A549 (cell line): ENCODE measurements at regions not wholly inside any gene's neighbourhood (a gene's known extent, or its start where the extent isn't known, plus 50 kb on each side); places are given as distances from the start of the nearest gene placed in this dataset.

Experiments
- CEBPB ChIP-seq, 2 experiments: fragments of >200 bp in 1 of 2; sonication (Bioruptor Twin) in 1 of 2; formaldehyde crosslinking in 1 of 2; IDR thresholded peaks; 2 replicates each; pipeline ENCODE4 v1.6.1; 2012 to 2016
- CTCF ChIP-seq: fragments of >200 bp; sonication (Bioruptor Twin); formaldehyde crosslinking; IDR thresholded peaks from 3 replicates; pipeline ENCODE4 v1.5.1; 2016
- EP300 ChIP-seq, 2 experiments: fragments of >200 bp; sonication (Bioruptor Twin); formaldehyde crosslinking; IDR thresholded peaks; 2 replicates in 1 of 2; 3 replicates in 1 of 2; pipeline ENCODE4 v1.6.1; 2016 to 2017
- MAZ ChIP-seq: fragments of 150-350 bp; IDR thresholded peaks from 2 replicates; pipeline ENCODE4 v1.6.1; 2014; ENCODE audit warnings: antibody characterized with exemption, low read depth, low read length, borderline replicate concordance
- MYC ChIP-seq: IDR thresholded peaks from 2 replicates; pipeline ENCODE4 v1.6.1; 2012; ENCODE audit warnings: mild to moderate bottlenecking, inconsistent platforms, low read length, improper control_type of control experiment, borderline replicate concordance
- POLR2AphosphoS2 ChIP-seq: conservative IDR thresholded peaks from 2 replicates; pipeline ENCODE4 v1.6.1; 2012; ENCODE audit warnings: low read length, improper control_type of control experiment, inconsistent platforms

- TF ChIP-seq CTCF: no peak
- no peak for TF ChIP-seq CEBPB (IDR thresholded peaks at IDR 0.05)
- TF ChIP-seq MAZ: no peak
- TF ChIP-seq EP300 (IDR thresholded peaks at IDR 0.05): no peak
- no peak for TF ChIP-seq MYC
- no peak for TF ChIP-seq POLR2AphosphoS2
Measured at GRCh38 chr20:55616367-55616766, 389.0 kb downstream of the CBLN4 start.
